Activated CD4-positive, alpha-beta T cell treated with anti-CD3 and anti-CD28 coated beads for 36 hours (primary cell): ENCODE measurements at regions not wholly inside any gene's neighbourhood (a gene's known extent, or its start where the extent isn't known, plus 50 kb on each side); places are given as distances from the start of the nearest gene placed in this dataset.

Experiments
- ATAC-seq: fragments of 200-7000 bp; cut with Tn5 transposase; one replicate; pipeline ENCODE4 v1.10.0; 2021; ENCODE audit warnings: mild to moderate bottlenecking, moderate library complexity
- CTCF ChIA-PET: fragments of 350-600 bp; sonication (Branson Sonifier 250); formaldehyde crosslinking; loops from one replicate; lab custom pipeline; 2021; ENCODE audit warnings: antibody characterized with exemption; lab: Charles Lee
- POLR2A ChIA-PET: fragments of 350-600 bp; sonication (Branson Sonifier 250); formaldehyde crosslinking; loops from one replicate; lab custom pipeline; 2021; ENCODE audit warnings: antibody characterized with exemption, inconsistent platforms; lab: Charles Lee
- DNase-seq: peaks from one replicate; pipeline ENCODE4 v3.0.0-alpha.2; 2020
- H3K27ac Mint-ChIP-seq: one replicate; pipeline ENCODE4 v1.8.0; 2021; ENCODE audit warnings: mixed read lengths
- H3K27me3 Mint-ChIP-seq: one replicate; pipeline ENCODE4 v1.8.0; 2021; ENCODE audit warnings: mixed read lengths
- H3K36me3 Mint-ChIP-seq: one replicate; pipeline ENCODE4 v1.8.0; 2021; ENCODE audit warnings: low read depth, mixed read lengths
- H3K4me1 Mint-ChIP-seq: one replicate; pipeline ENCODE4 v1.8.0; 2021; ENCODE audit warnings: mixed read lengths
- H3K4me3 Mint-ChIP-seq: one replicate; pipeline ENCODE4 v1.8.0; 2021; ENCODE audit warnings: mild to moderate bottlenecking, moderate library complexity, mixed read lengths
- H3K9me3 Mint-ChIP-seq: one replicate; pipeline ENCODE4 v1.8.0; 2021; ENCODE audit warnings: low read depth, mixed read lengths
- intact Hi-C, 2 experiments: fragments of 100-400 bp; cut with DNase I in 1 of 2; cut with micrococcal nuclease in 1 of 2; formaldehyde crosslinking; loops; one replicate each; pipeline versions ENCODE4 v1.14.2 to v1.15.1; 2022 to 2024; cut with DNase I, micrococcal nuclease

DNA sequence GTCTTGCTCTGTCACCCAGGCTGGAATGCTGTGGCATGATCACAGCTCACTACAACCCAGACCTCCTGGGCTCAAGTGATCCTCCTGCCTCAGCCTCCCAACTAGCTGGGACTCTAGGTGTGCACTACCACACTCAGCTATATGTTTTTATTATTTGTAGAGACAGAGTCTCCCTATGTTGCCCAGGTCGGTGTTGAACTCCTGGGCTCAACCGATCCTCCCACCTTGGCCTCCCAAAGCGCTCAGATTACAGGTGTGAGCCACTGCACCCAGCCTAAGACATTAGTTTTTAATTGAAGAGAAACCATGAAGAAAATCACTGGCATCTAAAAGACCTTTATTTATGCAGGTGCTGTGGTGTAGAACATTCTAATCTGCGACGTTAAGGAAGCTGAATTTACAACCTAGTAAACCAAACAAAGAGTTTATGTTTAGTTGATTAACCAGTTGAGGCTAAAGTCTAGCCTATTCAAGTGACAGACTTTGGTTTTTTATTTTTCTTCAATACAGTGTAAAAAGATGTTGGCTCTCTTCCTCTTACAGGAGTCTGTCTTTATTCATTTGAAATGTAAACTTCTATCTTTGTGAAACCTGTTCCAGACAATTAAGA lies 52.5 kb upstream of the NBL1 start:
- Mint-ChIP-seq H3K4me3 (no peak overlapping the region), H3K36me3 (no peaks in the 10 kb centered on the region), H3K27ac (no peak overlapping the region), H3K9me3 (no peaks in the 10 kb centered on the region), H3K4me1 (peaks cover 6% of the 10 kb centered on the region), H3K27me3 (peaks cover 2% of the 10 kb centered on the region)
- ATAC-seq (no peak), DNase-seq (no peak)
- intact Hi-C loops: no loop called here
- CTCF ChIA-PET: interaction anchor here (0.6 to 1.2 kb wide), 4 partner anchors 9 to 94 kb away, joined by 3 to 4 read pairs (median 3); no protein-coding TSS in a partner anchor
- POLR2A ChIA-PET: no interaction called here

DNA sequence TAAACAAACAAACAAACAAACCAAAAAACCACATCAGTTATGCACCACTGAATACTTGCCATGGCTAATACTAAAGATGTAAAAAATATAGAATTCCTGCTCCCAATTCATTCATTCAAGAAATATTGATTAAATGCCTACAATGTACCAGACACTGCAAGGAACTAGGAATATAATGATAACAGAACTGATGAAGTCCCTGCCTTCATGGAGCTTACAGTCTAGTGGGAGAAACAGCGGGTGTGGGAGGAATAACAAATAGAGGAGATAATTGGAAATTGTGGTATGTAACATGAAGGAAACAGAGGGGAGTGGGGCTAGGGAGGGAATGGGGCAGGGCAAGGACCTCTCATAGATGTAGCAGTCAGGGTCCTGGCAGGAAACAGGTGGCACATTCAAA lies 58.6 kb upstream of the NBL1 start:
- POLR2A ChIA-PET: no interaction called here
- intact Hi-C loops: no loop called here
- no peak for DNase-seq
- H3K9me3 Mint-ChIP-seq: no peaks in the 10 kb centered on the region
- no peaks in the 10 kb centered on the region for H3K36me3 Mint-ChIP-seq
- CTCF ChIA-PET: interaction anchor here (0.6 to 5.1 kb wide), 4 partner anchors 45 to 194 kb away, joined by 3 to 22 read pairs (median 4); partner anchors contain the start of gene CAPZB
- no peak for ATAC-seq
- no peak overlapping the region for H3K4me3 Mint-ChIP-seq
- H3K27me3 Mint-ChIP-seq: peaks cover 2% of the 10 kb centered on the region
- H3K27ac Mint-ChIP-seq: no peak overlapping the region
- H3K4me1 Mint-ChIP-seq: peaks cover 8% of the 10 kb centered on the region

DNA sequence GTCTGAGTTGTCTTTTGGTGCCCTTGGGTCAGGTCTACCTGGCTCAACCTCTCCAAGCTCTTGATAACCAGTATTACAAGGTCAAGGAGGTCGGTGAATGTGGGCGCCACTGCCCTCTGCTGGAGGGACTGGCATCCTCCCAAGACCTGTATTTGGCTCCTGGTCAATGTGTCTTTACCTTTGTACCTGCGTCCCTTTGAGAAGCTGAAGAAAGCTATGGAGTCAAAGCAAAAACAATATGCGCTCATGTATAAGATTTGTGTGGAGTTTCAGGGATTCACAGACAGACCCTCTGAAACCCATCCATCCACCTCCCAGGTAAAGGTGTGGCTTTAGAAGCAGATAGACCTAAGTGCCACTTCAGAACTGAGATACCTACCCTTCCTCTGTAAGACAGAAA lies 61.8 kb upstream of the NBL1 start:
- Mint-ChIP-seq H3K36me3 (no peaks in the 10 kb centered on the region), H3K27ac (no peak overlapping the region), H3K27me3 (peaks cover 2% of the 10 kb centered on the region), H3K9me3 (no peaks in the 10 kb centered on the region), H3K4me1 (peaks cover 8% of the 10 kb centered on the region), H3K4me3 (no peak overlapping the region)
- DNase-seq: peak; percentile 89
- ATAC-seq: peak; percentile 96
- intact Hi-C loops: loop anchor here (1.0 to 5.0 kb wide), 7 partner anchors 71 to 238 kb away; no protein-coding TSS in a partner anchor
- ChIA-PET CTCF (interaction anchor here (0.5 to 5.1 kb wide), 32 partner anchors 10 to 455 kb away, joined by 3 to 22 read pairs (median 4); partner anchors contain the start of gene CAPZB), POLR2A (no interaction called here)

DNA sequence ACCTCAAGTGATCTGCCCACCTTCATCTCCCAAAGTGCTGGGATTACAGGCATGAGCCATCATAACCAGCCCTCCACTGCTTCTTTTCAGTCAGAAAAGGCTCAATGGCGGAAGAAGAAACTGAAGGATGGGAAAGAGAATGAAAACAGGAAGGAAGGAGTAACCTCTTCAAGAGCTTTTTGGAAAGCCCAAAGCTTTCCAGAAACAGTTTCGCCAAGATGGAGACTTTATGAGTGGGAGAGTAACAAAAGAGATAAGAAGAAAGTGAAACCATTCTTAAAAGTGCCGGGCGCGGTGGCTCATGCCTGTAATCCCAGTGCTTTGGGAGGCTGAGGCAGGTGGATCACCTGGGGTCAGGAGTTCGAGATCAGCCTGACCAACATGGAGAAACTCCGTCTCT lies 62.7 kb upstream of the NBL1 start:
- Mint-ChIP-seq H3K4me3 (no peak overlapping the region), H3K4me1 (peaks cover 8% of the 10 kb centered on the region), H3K9me3 (no peaks in the 10 kb centered on the region), H3K27me3 (peaks cover 2% of the 10 kb centered on the region), H3K27ac (no peak overlapping the region), H3K36me3 (no peaks in the 10 kb centered on the region)
- CTCF ChIA-PET: interaction anchor here (0.6 to 5.1 kb wide), 23 partner anchors 13 to 245 kb away, joined by 3 to 22 read pairs (median 4); partner anchors contain the start of gene CAPZB
- intact Hi-C loops: loop anchor here in 1 of 2 experiments (5.0 kb wide), 1 partner anchor 234 kb away; no protein-coding TSS in a partner anchor
- POLR2A ChIA-PET: no interaction called here
- DNase-seq (no peak), ATAC-seq (no peak)

DNA sequence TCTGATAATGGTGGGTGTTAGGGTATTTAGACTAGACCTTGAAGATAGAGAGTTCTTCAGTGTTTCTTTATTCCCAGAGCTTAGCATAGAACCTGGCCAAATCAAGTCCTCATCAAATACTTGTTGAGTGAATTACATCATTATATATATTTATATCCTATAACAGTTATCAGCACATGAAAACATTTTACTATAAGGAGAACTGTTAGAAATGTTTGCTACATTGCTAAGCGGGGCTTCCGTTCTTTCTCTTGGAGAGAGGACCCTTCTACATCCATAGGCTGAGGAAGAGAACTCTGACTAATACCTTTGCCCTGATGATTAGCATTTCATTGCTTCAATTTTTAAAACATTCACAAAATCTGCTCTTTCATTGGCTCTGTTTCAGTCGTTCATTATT lies 66.5 kb upstream of the NBL1 start:
- ChIA-PET POLR2A (no interaction called here), CTCF (interaction anchor here (0.8 kb wide), 1 partner anchor 90 kb away, joined by 3 read pairs; no protein-coding TSS in a partner anchor)
- Mint-ChIP-seq H3K4me3 (no peak overlapping the region), H3K27me3 (peaks cover 2% of the 10 kb centered on the region), H3K4me1 (peaks cover 8% of the 10 kb centered on the region), H3K27ac (no peak overlapping the region), H3K9me3 (no peaks in the 10 kb centered on the region), H3K36me3 (no peaks in the 10 kb centered on the region)
- no peak for ATAC-seq
- intact Hi-C loops: no loop called here
- DNase-seq: no peak

DNA sequence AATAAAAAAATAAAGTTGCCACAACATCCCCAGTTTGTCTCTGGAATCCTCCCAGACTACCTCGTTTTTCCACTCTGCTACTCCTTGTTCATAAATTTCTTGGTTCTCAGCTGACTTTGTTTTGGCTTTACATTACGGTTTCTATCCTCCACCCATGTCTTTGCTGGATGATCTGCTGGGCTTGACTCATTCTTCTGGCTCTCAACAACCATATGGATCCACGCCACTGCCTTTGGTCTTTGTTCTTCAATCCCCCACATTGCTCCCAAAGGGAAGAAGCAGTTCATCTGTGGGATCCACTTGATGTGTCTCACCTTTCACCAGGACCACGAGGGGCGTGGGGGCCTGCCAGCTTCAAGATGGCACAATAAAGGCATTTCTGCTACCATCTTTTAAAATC lies 67.1 kb upstream of the NBL1 start:
- ChIA-PET CTCF (interaction anchor here (0.8 kb wide), 1 partner anchor 89 kb away, joined by 3 read pairs; no protein-coding TSS in a partner anchor), POLR2A (no interaction called here)
- no peak for DNase-seq
- H3K4me1 Mint-ChIP-seq: peaks cover 3% of the 10 kb centered on the region
- H3K27ac Mint-ChIP-seq: no peak overlapping the region
- intact Hi-C loops: no loop called here
- H3K27me3 Mint-ChIP-seq: peaks cover 2% of the 10 kb centered on the region
- ATAC-seq: no peak
- H3K4me3 Mint-ChIP-seq: no peak overlapping the region
- H3K36me3 Mint-ChIP-seq: no peaks in the 10 kb centered on the region
- no peaks in the 10 kb centered on the region for H3K9me3 Mint-ChIP-seq

DNA sequence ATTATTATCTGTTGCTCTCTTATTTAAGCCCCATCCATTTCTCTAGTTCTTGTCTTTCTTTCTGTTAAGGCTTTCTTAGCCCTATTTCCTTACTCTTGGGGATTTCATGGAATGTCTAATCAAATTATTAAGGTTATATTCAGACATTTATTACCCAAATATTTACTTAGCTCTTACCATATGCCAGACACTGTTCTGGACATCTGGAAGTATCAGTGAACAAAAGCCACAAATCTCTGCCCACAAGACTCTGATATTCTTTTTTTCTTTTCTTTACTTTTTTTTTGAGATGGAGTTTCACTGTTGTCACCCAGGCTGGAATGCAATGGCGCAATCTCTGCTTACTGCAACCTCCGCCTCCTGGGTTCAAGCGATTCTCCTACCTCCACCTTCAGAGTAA lies 74.3 kb upstream of the NBL1 start:
- Mint-ChIP-seq H3K9me3 (no peaks in the 10 kb centered on the region), H3K4me3 (no peak overlapping the region), H3K36me3 (no peaks in the 10 kb centered on the region), H3K27ac (no peak overlapping the region), H3K27me3 (peaks cover 2% of the 10 kb centered on the region), H3K4me1 (no peaks in the 10 kb centered on the region)
- POLR2A ChIA-PET: no interaction called here
- no peak for DNase-seq
- CTCF ChIA-PET: no interaction called here
- intact Hi-C loops: no loop called here
- ATAC-seq: no peak

DNA sequence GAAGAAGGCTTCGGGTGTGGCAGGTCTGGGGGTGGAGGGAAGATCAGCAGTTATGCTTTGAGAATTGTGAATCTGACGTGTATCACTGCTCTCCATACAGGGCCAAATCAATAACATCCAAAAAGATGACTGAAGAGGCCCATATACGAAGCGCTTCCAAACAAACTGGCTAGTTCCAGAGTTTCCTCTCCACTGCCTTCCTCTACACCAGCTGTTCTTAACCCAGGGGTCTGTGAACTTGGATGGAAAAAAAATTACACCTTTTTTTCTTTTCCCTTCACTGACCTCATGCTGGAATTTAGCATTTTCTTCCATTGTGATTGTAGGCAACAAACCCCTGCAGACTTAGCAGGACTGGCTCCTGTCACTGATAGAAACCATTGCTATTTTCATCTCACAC lies 77.1 kb upstream of the NBL1 start:
- DNase-seq (no peak), ATAC-seq (no peak)
- ChIA-PET POLR2A (no interaction called here), CTCF (interaction anchor here (0.6 to 1.8 kb wide), 3 partner anchors 9 to 990 kb away, joined by 3 to 6 read pairs (median 4); no protein-coding TSS in a partner anchor)
- H3K4me3 Mint-ChIP-seq: no peak overlapping the region
- H3K4me1 Mint-ChIP-seq: no peaks in the 10 kb centered on the region
- no peaks in the 10 kb centered on the region for H3K36me3 Mint-ChIP-seq
- no peaks in the 10 kb centered on the region for H3K27me3 Mint-ChIP-seq
- no peak overlapping the region for H3K27ac Mint-ChIP-seq
- intact Hi-C loops: no loop called here
- no peaks in the 10 kb centered on the region for H3K9me3 Mint-ChIP-seq

DNA sequence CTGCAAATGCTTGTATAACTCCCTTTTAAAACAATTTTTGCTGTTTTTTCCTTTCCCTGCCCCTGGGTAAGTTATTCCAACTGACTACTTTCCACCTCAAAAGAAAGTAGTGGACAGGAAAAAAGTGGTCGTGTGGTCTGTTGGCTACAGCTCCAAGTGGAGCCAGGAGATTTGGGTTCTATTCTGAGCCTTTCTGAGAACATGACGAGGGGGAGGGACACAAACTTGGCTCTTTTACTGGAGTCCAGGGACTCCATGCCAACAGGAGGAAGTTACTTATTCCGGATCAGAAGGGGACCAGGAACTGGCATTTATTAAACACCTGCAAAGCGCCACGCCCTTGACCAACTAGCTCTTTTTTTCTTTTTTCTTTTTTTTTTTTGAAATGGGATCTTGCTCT lies 79.0 kb upstream of the CAPZB start:
- ChIA-PET CTCF (no interaction called here), POLR2A (no interaction called here)
- DNase-seq: no peak
- Mint-ChIP-seq H3K27me3 (no peaks in the 10 kb centered on the region), H3K27ac (no peak overlapping the region), H3K36me3 (no peaks in the 10 kb centered on the region), H3K9me3 (no peaks in the 10 kb centered on the region), H3K4me1 (peaks cover 2% of the 10 kb centered on the region), H3K4me3 (no peak overlapping the region)
- ATAC-seq: no peak
- intact Hi-C loops: no loop called here

DNA sequence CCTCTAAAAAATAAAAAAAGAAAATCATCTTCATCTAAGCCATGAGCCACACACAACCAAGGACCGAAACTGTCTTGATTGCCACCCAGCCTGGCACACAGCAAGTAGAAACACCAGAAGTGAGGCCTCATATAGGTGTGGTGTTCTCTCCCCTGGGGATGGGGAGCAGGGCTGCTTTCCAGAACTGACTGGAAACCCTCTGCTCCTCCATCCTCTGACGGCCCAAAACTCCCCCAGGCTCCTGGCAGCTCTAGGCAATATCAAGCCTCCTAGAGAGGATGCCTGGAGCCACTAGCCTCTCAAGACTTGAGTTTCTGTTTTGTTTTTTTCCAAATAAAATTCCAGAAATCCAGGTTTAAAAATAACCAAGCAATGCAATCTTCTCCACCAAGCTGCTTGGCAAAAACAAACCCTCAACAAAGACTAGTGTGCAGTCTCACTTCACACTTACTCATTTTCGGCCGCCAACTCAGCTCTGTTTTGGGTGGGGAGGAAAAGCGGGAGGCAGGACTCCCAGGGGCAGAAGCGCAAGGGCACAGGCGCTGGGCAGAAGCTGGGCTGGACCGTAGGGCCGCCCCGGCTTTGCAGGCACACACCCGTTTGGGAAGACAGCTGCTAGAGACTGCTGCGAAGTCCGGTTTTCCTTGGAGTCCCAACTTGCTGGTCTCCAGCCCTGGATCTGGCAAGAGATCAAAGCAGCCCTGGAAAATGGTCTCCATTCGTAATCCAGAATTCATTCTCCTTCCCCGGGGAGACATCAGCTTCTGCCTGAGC lies 78.2 kb upstream of the CAPZB start:
- no peak overlapping the region for H3K4me3 Mint-ChIP-seq
- no peak for DNase-seq
- intact Hi-C loops: no loop called here
- H3K4me1 Mint-ChIP-seq: peaks cover 6% of the 10 kb centered on the region
- no peaks in the 10 kb centered on the region for H3K36me3 Mint-ChIP-seq
- POLR2A ChIA-PET: no interaction called here
- H3K9me3 Mint-ChIP-seq: no peaks in the 10 kb centered on the region
- H3K27me3 Mint-ChIP-seq: no peaks in the 10 kb centered on the region
- no peak overlapping the region for H3K27ac Mint-ChIP-seq
- CTCF ChIA-PET: no interaction called here
- ATAC-seq: no peak

DNA sequence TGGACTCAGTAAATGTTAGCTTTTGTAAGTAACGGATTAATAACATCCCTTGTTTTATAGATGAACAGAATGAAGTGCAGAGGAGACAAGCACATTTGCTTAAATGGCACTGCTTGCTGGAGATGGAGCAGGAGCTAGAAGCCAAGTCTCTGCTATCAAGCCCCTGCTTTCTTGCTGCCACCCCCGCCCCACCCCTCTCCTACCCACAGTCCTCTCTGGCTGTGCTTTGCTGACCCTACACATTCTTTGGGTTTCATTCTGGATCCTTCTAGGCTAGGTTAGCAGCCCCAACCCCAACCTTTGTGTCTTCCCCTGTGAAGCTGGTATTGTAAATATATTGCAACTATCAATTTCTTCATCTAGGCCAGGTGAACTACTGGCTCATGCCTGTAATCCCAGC lies 77.5 kb upstream of the CAPZB start:
- ATAC-seq: no peak
- H3K27me3 Mint-ChIP-seq: peaks cover 3% of the 10 kb centered on the region
- H3K9me3 Mint-ChIP-seq: no peaks in the 10 kb centered on the region
- peaks cover 9% of the 10 kb centered on the region for H3K4me1 Mint-ChIP-seq
- CTCF ChIA-PET: no interaction called here
- intact Hi-C loops: no loop called here
- no peaks in the 10 kb centered on the region for H3K36me3 Mint-ChIP-seq
- H3K4me3 Mint-ChIP-seq: no peak overlapping the region
- DNase-seq: no peak
- no peak overlapping the region for H3K27ac Mint-ChIP-seq
- POLR2A ChIA-PET: no interaction called here

DNA sequence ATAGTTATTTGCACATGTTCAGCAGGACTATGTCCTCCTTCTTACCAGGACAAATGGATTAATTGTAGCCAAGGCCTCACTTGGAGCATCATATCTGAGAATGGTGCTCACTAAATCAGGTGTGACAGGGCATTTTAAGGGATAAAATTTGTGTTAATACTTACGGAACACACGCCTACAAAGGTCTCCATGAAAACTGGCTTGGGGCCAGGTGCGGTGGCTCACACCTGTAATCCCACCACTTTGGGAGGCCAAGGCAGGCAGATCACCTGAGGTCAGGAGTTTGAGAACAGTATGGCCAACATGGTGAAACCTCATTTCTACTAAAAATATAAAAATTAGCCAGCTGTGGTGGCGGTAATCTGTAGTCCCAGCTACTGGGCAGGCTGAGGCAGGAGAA lies 75.1 kb upstream of the CAPZB start:
- ATAC-seq: no peak
- Mint-ChIP-seq H3K9me3 (no peaks in the 10 kb centered on the region), H3K36me3 (no peaks in the 10 kb centered on the region), H3K27me3 (peaks cover 5% of the 10 kb centered on the region), H3K4me1 (peaks cover 10% of the 10 kb centered on the region), H3K4me3 (no peak overlapping the region), H3K27ac (no peak overlapping the region)
- ChIA-PET POLR2A (no interaction called here), CTCF (no interaction called here)
- no peak for DNase-seq
- intact Hi-C loops: no loop called here
